ENCODE measurements at regions not wholly inside any gene's neighbourhood (a gene's known extent, or its start where the extent isn't known, plus 50 kb on each side); places are given as distances from the start of the nearest gene placed in this dataset.
"Not testable (repeated sequence)": the region's sequence is repeated elsewhere in the genome, so short reads cannot be mapped to it uniquely, and the experiment has no call there.

- DNase-seq (no peak), ATAC-seq (replicated peaks) (no peak)
- no peaks in the 10 kb centered on the region for H3K4me1 Mint-ChIP-seq
- peaks cover 0 to 5% of the 10 kb centered on the region in 2 donors for H3K27me3 Mint-ChIP-seq
- H3K9me3 Mint-ChIP-seq: no peaks in the 10 kb centered on the region
- H3K27ac Mint-ChIP-seq: no peak overlapping the region
- H3K4me3 Mint-ChIP-seq: no peak overlapping the region
- H3K36me3 Mint-ChIP-seq: no peaks in the 10 kb centered on the region
These were observed 135.8 kb upstream of the CPHXL start for GRCh38 chr16:75862098-75862386.

DNA sequence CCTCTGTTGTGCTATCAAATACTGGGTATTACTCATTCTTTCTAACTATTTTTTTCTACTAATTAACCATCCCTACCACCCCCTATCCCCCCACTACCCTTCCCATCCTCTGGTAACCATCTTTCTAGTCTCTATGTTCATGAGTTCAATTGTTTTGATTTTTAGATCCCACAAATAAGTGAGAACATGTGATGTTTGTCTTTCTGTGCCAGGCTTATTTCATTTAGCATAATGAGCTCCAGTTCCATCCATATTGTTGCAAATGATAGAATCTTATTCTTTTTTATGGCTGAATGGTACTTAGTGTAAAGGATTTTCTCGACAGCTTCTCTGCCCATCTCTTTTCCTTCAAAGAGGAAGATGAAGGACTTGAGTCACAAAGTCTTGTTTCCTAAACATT is 138.0 kb upstream of the CPHXL start:
- no peaks in the 10 kb centered on the region for H3K9me3 Mint-ChIP-seq
- H3K27ac Mint-ChIP-seq: no peak overlapping the region
- H3K4me1 Mint-ChIP-seq: no peaks in the 10 kb centered on the region
- H3K27me3 Mint-ChIP-seq: no peaks in the 10 kb centered on the region
- no peaks in the 10 kb centered on the region for H3K36me3 Mint-ChIP-seq
- DNase-seq (no peak), ATAC-seq (replicated peaks) (no peak)
- H3K4me3 Mint-ChIP-seq: no peak overlapping the region

DNA sequence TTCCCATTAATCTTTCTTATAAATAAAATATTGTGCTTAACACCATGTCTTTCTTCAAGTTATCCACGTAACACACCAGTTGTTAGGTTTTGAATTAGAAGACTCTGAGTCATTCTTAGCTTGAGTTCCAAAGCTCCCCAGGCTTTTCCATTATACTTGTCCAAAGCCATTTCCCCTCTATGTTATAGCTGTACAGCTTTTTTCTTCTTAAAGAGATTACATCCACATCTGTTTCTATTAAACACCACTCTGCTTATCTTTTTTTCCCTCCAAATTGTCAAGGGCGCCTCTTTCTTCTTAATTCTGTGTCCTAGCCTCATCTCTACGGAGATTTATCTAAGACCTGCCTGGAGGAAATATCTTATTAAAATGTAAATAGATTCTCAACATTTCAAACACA is 139.4 kb upstream of the CPHXL start:
- DNase-seq (no peak), ATAC-seq (replicated peaks) (no peak)
- H3K36me3 Mint-ChIP-seq: no peaks in the 10 kb centered on the region
- peaks cover 0 to 4% of the 10 kb centered on the region in 2 donors for H3K27me3 Mint-ChIP-seq
- no peak overlapping the region for H3K4me3 Mint-ChIP-seq
- H3K9me3 Mint-ChIP-seq: no peaks in the 10 kb centered on the region
- no peak overlapping the region for H3K27ac Mint-ChIP-seq
- no peaks in the 10 kb centered on the region for H3K4me1 Mint-ChIP-seq

- Mint-ChIP-seq H3K36me3 (no peaks in the 10 kb centered on the region), H3K27me3 (peaks cover 0 to 8% of the 10 kb centered on the region in 2 donors), H3K4me3 (no peak overlapping the region), H3K4me1 (no peaks in the 10 kb centered on the region), H3K27ac (no peak overlapping the region), H3K9me3 (no peaks in the 10 kb centered on the region)
- no peak for DNase-seq
- ATAC-seq (replicated peaks): no peak
These were observed 142.6 kb upstream of the CPHXL start for GRCh38 chr16:75868636-75869632.

DNA sequence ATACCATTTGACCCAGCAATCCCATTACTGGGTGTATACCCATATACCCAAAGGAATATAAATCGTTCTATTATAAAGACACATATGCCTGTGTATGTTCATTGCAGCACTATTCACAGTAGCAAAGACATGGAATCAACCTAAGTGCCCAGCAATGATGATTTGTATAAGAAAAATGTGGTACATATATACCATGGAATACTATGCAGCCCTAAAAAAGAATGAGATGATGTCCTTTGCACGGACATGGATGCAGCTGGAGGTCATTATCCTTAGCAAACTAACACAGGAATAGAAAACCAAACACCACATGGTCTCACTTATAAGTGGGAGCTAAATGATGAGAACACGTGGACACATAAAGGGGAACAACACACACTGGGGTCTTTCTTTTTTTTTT is 155.0 kb upstream of the CPHXL start:
- not testable (repeated sequence) for DNase-seq; H3K27ac Mint-ChIP-seq; H3K36me3 Mint-ChIP-seq; H3K4me3 Mint-ChIP-seq; H3K27me3 Mint-ChIP-seq; H3K4me1 Mint-ChIP-seq; ATAC-seq (replicated peaks); H3K9me3 Mint-ChIP-seq

GRCh38 chr16:75899163-75899562 is 172.9 kb upstream of the CPHXL start:
- H3K36me3 Mint-ChIP-seq: no peaks in the 10 kb centered on the region
- no peak overlapping the region for H3K4me3 Mint-ChIP-seq
- no peak overlapping the region for H3K27ac Mint-ChIP-seq
- no peaks in the 10 kb centered on the region for H3K9me3 Mint-ChIP-seq
- ATAC-seq (replicated peaks): no peak
- no peaks in the 10 kb centered on the region for H3K4me1 Mint-ChIP-seq
- DNase-seq: no peak
- H3K27me3 Mint-ChIP-seq: no peaks in the 10 kb centered on the region

DNA sequence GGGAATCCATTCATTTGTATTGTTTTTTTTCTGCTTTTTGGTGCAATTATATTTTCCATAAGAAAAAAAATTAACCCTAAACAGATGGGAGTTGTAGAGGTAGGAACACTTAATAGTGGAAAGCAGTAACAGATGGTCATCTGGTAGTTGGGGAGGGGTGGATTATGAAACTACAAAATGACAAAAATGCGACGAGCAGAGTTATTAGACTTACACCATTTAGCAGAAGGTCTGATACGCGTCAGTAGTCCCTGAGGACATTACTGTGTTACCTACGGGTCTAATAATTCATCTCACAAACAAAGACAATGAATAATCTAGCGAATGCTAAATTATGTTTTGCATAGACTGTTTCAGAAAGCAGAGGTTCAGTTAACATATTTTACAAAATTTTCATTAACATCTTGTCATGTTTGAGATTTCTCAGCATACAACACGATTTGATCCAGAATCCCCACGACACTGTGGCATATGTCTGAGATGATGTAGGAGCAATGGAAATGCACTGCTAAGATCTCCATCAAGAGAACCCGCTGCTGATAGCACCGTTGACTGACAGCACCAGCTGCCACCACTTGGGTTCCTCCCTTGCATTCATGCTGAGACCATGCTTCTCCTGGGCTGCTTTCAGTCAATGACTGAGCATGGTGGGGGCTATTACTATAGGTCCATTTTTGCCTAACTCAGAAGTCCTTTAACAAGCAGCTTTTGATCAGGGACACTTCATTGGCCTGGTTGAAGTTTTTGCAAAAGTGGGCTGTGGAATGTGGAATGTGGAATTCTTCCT is 182.2 kb upstream of the CPHXL start:
- no peaks in the 10 kb centered on the region for H3K27me3 Mint-ChIP-seq
- H3K9me3 Mint-ChIP-seq: no peaks in the 10 kb centered on the region
- no peak for ATAC-seq (replicated peaks)
- no peaks in the 10 kb centered on the region for H3K4me1 Mint-ChIP-seq
- H3K36me3 Mint-ChIP-seq: no peaks in the 10 kb centered on the region
- DNase-seq: no peak
- no peak overlapping the region for H3K27ac Mint-ChIP-seq
- no peak overlapping the region for H3K4me3 Mint-ChIP-seq

DNA sequence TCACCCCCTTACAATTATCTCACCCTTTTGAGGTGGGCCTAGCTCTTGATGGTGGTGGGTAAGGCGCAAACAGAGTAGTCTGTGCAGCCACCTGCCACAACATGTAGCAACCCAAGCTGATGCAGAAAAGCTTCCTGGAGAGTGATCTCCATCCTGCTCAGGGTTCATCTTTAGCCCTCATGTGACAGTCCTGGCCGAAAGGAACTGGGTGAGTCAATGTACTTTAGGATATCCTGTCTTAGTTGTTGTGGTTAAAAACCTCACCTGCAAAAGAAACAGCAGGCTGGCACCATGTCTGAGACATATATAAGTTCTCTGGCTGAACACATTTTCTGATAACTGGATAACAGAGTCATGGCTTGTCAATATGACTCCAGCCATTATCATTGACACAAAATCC is 183.5 kb upstream of the CPHXL start:
- Mint-ChIP-seq H3K4me3 (no peak overlapping the region), H3K27ac (no peak overlapping the region), H3K27me3 (no peaks in the 10 kb centered on the region), H3K4me1 (no peaks in the 10 kb centered on the region), H3K9me3 (no peaks in the 10 kb centered on the region), H3K36me3 (no peaks in the 10 kb centered on the region)
- no peak for DNase-seq
- ATAC-seq (replicated peaks): no peak

GRCh38 chr16:75911896-75912295 is 185.6 kb upstream of the CPHXL start:
- ATAC-seq (replicated peaks): no peak
- Mint-ChIP-seq H3K4me1 (no peaks in the 10 kb centered on the region), H3K27me3 (peaks cover 0 to 4% of the 10 kb centered on the region in 2 donors), H3K9me3 (no peaks in the 10 kb centered on the region), H3K36me3 (no peaks in the 10 kb centered on the region), H3K27ac (no peak overlapping the region), H3K4me3 (no peak overlapping the region)
- DNase-seq: no peak

GRCh38 chr16:75913958-75914357 is 187.7 kb upstream of the CPHXL start:
- H3K4me3 Mint-ChIP-seq: no peak overlapping the region
- H3K9me3 Mint-ChIP-seq: no peaks in the 10 kb centered on the region
- H3K27ac Mint-ChIP-seq: no peak overlapping the region
- peaks cover 0 to 4% of the 10 kb centered on the region in 2 donors for H3K27me3 Mint-ChIP-seq
- H3K4me1 Mint-ChIP-seq: no peaks in the 10 kb centered on the region
- DNase-seq: no peak
- no peak for ATAC-seq (replicated peaks)
- no peaks in the 10 kb centered on the region for H3K36me3 Mint-ChIP-seq

- Mint-ChIP-seq H3K4me3 (no peak overlapping the region), H3K4me1 (no peaks in the 10 kb centered on the region), H3K27me3 (peaks cover 0 to 9% of the 10 kb centered on the region in 2 donors), H3K9me3 (no peaks in the 10 kb centered on the region), H3K36me3 (no peaks in the 10 kb centered on the region), H3K27ac (no peak overlapping the region)
- no peak for DNase-seq
- no peak for ATAC-seq (replicated peaks)
These were observed 190.2 kb upstream of the CPHXL start for GRCh38 chr16:75916451-75916850.

DNA sequence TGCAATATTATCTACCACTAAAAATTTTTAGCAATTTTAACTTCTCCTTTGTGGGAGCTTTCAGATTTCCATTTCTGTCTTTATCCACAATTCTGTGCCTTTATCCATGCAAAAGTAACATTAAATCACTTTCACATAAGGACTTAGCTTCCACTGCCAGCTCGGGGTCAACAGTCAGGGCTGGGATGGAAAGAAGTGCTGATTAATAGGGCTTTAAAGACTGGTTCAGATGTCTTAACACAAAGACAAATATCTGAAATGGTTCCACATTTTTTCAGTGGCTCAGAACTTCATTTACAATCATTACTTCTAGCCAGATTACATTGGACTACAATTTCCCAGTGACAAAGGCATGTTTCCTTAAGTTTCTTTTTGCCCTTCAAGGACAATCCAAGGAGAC is 191.8 kb upstream of the CPHXL start:
- DNase-seq (no peak), ATAC-seq (replicated peaks) (no peak)
- peaks cover 0 to 9% of the 10 kb centered on the region in 2 donors for H3K27me3 Mint-ChIP-seq
- no peaks in the 10 kb centered on the region for H3K9me3 Mint-ChIP-seq
- H3K36me3 Mint-ChIP-seq: no peaks in the 10 kb centered on the region
- no peak overlapping the region for H3K4me3 Mint-ChIP-seq
- H3K4me1 Mint-ChIP-seq: no peaks in the 10 kb centered on the region
- no peak overlapping the region for H3K27ac Mint-ChIP-seq

GRCh38 chr16:75919664-75920063 is 193.4 kb upstream of the CPHXL start:
- no peak overlapping the region for H3K4me3 Mint-ChIP-seq
- ATAC-seq (replicated peaks): no peak
- peaks cover 0 to under 1% of the 10 kb centered on the region in 2 donors for H3K9me3 Mint-ChIP-seq
- H3K27ac Mint-ChIP-seq: no peak overlapping the region
- H3K27me3 Mint-ChIP-seq: peaks cover 0 to 9% of the 10 kb centered on the region in 2 donors
- DNase-seq: no peak
- H3K36me3 Mint-ChIP-seq: no peaks in the 10 kb centered on the region
- H3K4me1 Mint-ChIP-seq: no peaks in the 10 kb centered on the region

GRCh38 chr16:75921281-75921680 is 195.0 kb upstream of the CPHXL start:
- Mint-ChIP-seq H3K4me3 (no peak overlapping the region), H3K36me3 (no peaks in the 10 kb centered on the region), H3K9me3 (peaks cover 0 to 2% of the 10 kb centered on the region in 2 donors), H3K27me3 (peaks cover 0 to 4% of the 10 kb centered on the region in 2 donors), H3K27ac (no peak overlapping the region), H3K4me1 (no peaks in the 10 kb centered on the region)
- DNase-seq (no peak), ATAC-seq (replicated peaks) (no peak)

- H3K4me3 Mint-ChIP-seq: no peak overlapping the region
- H3K27ac Mint-ChIP-seq: no peak overlapping the region
- H3K9me3 Mint-ChIP-seq: peaks cover 0 to 2% of the 10 kb centered on the region in 2 donors
- ATAC-seq (replicated peaks): no peak
- DNase-seq: no peak
- H3K36me3 Mint-ChIP-seq: no peaks in the 10 kb centered on the region
- no peaks in the 10 kb centered on the region for H3K4me1 Mint-ChIP-seq
- H3K27me3 Mint-ChIP-seq: peaks cover 0 to 4% of the 10 kb centered on the region in 2 donors
These were observed 196.0 kb upstream of the CPHXL start for GRCh38 chr16:75922250-75922649.

All from stimulated activated naive B cell treated with anti-CD40 and anti-IgM and Interleukin-4, amounts not matched to agents 10 μg/mL and 1 μg/mL and 100 μg/mL, for 72 hours (primary cell).